GM10248 (cell line): ENCODE measurements at regions not wholly inside any gene's neighbourhood (a gene's known extent, or its start where the extent isn't known, plus 50 kb on each side); places are given as distances from the start of the nearest gene placed in this dataset.

ENCODE experiments used
- CTCF ChIA-PET: fragments of 300-600 bp; sonication (Branson Sonifier 250); formaldehyde crosslinking; extraction: SDS; loops from one replicate; lab custom pipeline; 2021; ENCODE audit warnings: antibody characterized with exemption; lab: Yijun Ruan, JAX
- POLR2A ChIA-PET: fragments of 350-650 bp; sonication (Branson Sonifier 250); formaldehyde crosslinking; extraction: SDS; loops from one replicate; lab custom pipeline; 2020; ENCODE audit warnings: antibody characterized with exemption; lab: Yijun Ruan, JAX
- DNase-seq: peaks from one replicate; pipeline ENCODE4 v3.0.0; 2012; ENCODE audit errors: extremely low spot score
- CTCF ChIP-seq: IDR thresholded peaks from 2 replicates; pipeline ENCODE4 v1.5.1; 2012; ENCODE audit warnings: mild to moderate bottlenecking, low read depth; ENCODE audit errors: extremely low read depth, missing control alignments, control extremely low read depth

DNA sequence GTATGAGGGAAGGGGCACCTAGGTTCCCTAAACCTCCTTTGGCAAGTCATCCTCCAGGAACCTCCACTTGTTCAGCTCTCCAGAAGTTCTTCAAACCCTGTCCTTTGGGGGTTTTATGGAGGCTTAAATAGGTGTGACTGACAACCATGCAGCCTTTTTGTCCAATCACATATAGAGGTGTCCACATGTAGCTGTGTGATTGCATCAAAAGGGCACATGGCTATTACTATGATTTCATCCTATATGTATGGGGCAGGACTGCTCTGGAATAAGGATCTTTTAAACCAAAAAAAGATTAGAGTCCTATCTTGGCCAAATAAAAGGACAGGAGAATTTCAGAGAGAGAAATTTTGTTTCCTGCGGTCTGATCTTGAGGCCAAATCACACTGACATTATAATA lies 453.2 kb upstream of the EPHA6 start:
- no peak for DNase-seq
- ChIA-PET CTCF (no interaction called here), POLR2A (no interaction called here)
- TF ChIP-seq CTCF = no peak

- ChIA-PET CTCF (no interaction called here), POLR2A (no interaction called here)
- TF ChIP-seq CTCF = no peak
- DNase-seq = no peak
Measured at GRCh38 chr3:96370637-96371036, 443.8 kb upstream of the EPHA6 start.

GRCh38 chr3:96410006-96410730 lies 404.2 kb upstream of the EPHA6 start:
- DNase-seq = no peak
- ChIA-PET CTCF (no interaction called here), POLR2A (no interaction called here)
- TF ChIP-seq CTCF = no peak

GRCh38 chr3:96416549-96417255 lies 397.7 kb upstream of the EPHA6 start:
- no peak for DNase-seq
- no peak for TF ChIP-seq CTCF
- ChIA-PET CTCF (no interaction called here), POLR2A (no interaction called here)

DNA sequence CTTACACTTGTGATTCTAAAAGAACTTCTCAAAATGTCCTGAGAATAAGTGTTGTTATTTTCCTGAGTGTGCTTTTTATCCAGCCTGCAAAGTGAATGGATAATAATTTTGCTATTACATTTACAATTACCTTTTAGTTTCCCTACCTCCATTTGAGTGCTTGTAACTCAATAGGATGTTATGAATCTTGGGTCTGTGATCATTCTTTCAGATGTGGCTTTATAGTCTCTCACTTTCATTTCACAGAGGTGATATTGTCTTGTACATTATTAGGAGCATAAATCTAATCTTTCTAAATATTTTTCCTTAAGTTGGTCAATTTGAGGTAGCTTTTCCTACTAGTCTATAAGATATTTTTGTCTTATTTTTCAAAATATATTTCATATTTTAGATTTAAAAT lies 386.3 kb upstream of the EPHA6 start:
- no peak for DNase-seq
- CTCF ChIA-PET = no interaction called here
- TF ChIP-seq CTCF = no peak
- POLR2A ChIA-PET = no interaction called here

- DNase-seq = no peak
- ChIA-PET CTCF (interaction anchor here (0.9 kb wide), 1 partner anchor 9 kb away, joined by 3 read pairs; no protein-coding TSS in a partner anchor), POLR2A (no interaction called here)
- TF ChIP-seq CTCF = no peak
Measured at GRCh38 chr3:96430079-96430478, 384.3 kb upstream of the EPHA6 start.
